RWPE1 (cell line): ENCODE measurements at regions not wholly inside any gene's neighbourhood (a gene's known extent, or its start where the extent isn't known, plus 50 kb on each side); places are given as distances from the start of the nearest gene placed in this dataset.

ENCODE experiments used
- CTCF ChIA-PET: fragments of 350-600 bp; sonication (Branson Sonifier 250); formaldehyde crosslinking; extraction: SDS; loops from one replicate; lab custom pipeline; 2021; lab: Yijun Ruan, JAX
- POLR2A ChIA-PET: fragments of 400-600 bp; formaldehyde crosslinking; extraction: SDS; loops from one replicate; lab custom pipeline; 2020; ENCODE audit warnings: antibody characterized with exemption; ENCODE audit not compliant: low non-redundant PET; lab: Yijun Ruan, JAX
- DNase-seq: peaks from one replicate; pipeline ENCODE4 v3.0.0; 2012; ENCODE audit warnings: low spot score
- H3K27ac ChIP-seq: fragments of 450-650 bp; 2 replicates; pipeline ENCODE4 v1.5.1; 2017
- TF ChIP-seq, protein P1 (sequence below): fragments of 450-650 bp; conservative IDR thresholded peaks from 2 replicates; pipeline ENCODE4 v1.5.1; 2017; ENCODE audit warnings: low read depth, mild to moderate bottlenecking

DNA sequence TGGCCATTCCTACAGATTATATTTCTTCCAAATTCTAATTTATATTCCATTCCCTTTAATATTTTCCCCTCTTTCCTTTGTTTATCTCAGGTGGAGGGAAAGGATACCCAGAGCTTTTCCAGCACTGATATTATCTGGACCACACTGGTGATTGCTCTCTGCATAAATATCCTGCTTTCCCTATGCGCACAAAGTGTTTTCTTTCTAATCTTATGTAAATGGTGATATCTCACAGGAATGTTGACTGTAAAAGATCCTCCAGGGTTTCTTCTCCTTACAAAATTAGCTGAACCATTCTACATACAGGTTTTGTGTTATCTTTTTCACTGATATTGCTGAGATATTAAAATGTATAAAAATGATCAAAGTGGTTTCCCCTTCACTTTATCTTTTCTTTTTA, 59.1 kb upstream of the GALNT13 start:
- DNase-seq: no peak
- POLR2A ChIA-PET: no interaction called here
- H3K27ac ChIP-seq: no peak overlapping the region
- CTCF ChIA-PET: no interaction called here
- TF ChIP-seq, protein P1, sequence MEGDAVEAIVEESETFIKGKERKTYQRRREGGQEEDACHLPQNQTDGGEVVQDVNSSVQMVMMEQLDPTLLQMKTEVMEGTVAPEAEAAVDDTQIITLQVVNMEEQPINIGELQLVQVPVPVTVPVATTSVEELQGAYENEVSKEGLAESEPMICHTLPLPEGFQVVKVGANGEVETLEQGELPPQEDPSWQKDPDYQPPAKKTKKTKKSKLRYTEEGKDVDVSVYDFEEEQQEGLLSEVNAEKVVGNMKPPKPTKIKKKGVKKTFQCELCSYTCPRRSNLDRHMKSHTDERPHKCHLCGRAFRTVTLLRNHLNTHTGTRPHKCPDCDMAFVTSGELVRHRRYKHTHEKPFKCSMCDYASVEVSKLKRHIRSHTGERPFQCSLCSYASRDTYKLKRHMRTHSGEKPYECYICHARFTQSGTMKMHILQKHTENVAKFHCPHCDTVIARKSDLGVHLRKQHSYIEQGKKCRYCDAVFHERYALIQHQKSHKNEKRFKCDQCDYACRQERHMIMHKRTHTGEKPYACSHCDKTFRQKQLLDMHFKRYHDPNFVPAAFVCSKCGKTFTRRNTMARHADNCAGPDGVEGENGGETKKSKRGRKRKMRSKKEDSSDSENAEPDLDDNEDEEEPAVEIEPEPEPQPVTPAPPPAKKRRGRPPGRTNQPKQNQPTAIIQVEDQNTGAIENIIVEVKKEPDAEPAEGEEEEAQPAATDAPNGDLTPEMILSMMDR: no peak

DNA sequence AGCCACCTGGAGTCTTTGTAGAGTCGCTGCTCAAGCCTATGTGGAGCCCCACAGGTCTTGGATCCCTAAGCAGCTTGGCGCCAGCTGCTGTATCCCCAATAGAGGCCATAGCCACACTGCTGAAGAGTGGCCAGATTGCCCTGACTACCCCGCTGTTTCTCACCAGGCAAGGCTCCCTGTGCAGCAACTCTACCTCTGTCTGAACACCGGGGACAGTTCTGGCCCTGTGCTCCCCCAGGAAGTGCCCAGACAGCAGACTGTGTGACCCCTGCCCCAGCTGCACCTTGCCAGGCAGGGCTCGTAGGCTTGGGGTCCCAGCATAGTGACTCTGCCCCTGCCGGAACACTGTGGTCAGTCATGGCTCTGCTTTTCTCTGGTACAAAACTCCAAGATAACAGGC, 53.5 kb upstream of the GALNT13 start:
- ChIA-PET POLR2A (no interaction called here), CTCF (no interaction called here)
- TF ChIP-seq, protein P1: no peak
- DNase-seq: no peak
- no peak overlapping the region for H3K27ac ChIP-seq

DNA sequence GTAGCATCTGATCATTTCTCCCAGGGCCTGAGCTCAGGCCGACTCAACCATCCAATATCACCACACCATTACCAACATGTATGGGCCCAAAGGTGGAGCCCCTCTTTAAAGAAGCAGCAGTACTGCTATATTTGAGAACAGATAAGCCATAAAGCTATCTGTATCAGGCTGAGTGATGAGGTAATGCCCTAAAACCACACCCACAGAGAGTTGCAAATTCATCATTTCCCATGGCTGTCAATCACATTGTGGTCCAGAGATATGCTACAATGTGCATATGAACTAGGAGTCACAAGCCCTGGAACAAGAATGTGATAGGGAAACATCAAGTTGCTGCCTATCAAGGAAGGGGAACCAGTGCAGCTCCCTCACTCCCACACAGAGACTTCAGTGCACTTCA, 52.6 kb upstream of the GALNT13 start:
- no peak for DNase-seq
- ChIA-PET POLR2A (no interaction called here), CTCF (no interaction called here)
- TF ChIP-seq, protein P1: no peak
- H3K27ac ChIP-seq: no peak overlapping the region

DNA sequence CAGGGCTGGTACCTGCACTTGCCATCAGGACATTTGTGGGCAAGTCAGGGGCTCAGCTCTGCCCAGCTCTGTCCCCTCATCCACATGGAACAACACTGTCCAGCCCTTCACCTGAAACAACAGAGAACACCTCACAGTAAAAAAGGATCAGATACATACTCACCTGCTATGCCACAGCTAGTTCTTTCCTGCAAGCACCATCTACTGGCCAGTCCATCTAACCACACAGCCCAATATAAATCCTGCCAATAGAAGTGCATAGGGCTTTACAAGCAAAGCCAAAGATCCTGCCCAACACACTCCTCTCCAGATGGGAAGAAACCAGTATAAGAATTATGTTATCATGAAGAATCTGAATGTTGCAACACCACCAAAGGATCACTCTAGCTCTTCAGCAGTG, 52.2 kb upstream of the GALNT13 start:
- CTCF ChIA-PET: no interaction called here

More for the DNA sequence above, 52.2 kb upstream of the GALNT13 start:
- no peak overlapping the region for H3K27ac ChIP-seq
- TF ChIP-seq, protein P1: no peak
- POLR2A ChIA-PET: no interaction called here
- DNase-seq: no peak
